HCT116 (cell line): ENCODE measurements at regions not wholly inside any gene's neighbourhood (a gene's known extent, or its start where the extent isn't known, plus 50 kb on each side); places are given as distances from the start of the nearest gene placed in this dataset.

Experiments
- ATAC-seq: fragments of 200-7000 bp; cut with Tn5 transposase; 2 replicates; pipeline ENCODE4 v1.9.1; 2020; ENCODE audit warnings: mild to moderate bottlenecking, moderate library complexity
- BruUV-seq: library from RNA; stranded (reverse); fragments of 400-500 nt; replicated peaks from 2 replicates; lab custom pipeline; 2021; lab: Mats Ljungman, UMichigan
- CTCF ChIA-PET: fragments of 300-600 bp; sonication (Branson Sonifier 250); formaldehyde crosslinking; loops from one replicate; lab custom pipeline; 2021; ENCODE audit warnings: antibody characterized with exemption; lab: Charles Lee
- POLR2A ChIA-PET: fragments of 300-600, 350-600 bp; sonication (Branson Sonifier 250); formaldehyde crosslinking; loops from one replicate; lab custom pipeline; 2021; ENCODE audit warnings: antibody characterized with exemption; lab: Charles Lee
- RAD21 ChIA-PET, 2 experiments: fragments of 300-600 bp; sonication (Branson Sonifier 250); formaldehyde crosslinking; loops; one replicate each; lab custom pipeline; 2023; ENCODE audit warnings: low total read pairs in 2 of 2; ENCODE audit not compliant: uncharacterized antibody in 2 of 2, unreplicated experiment in 2 of 2, low non-redundant PET in 1 of 2; lab: Charles Lee
- DNase-seq: peaks from one replicate; pipeline ENCODE4 v3.0.0-alpha.2; 2010; ENCODE audit warnings: low read depth, low spot score
- H2AFZ ChIP-seq: fragments of 200-600 bp; shearing (Covaris generic), sonication (generic); 2 replicates; pipeline ENCODE4 v1.6.1; 2017; ENCODE audit warnings: low read depth, mixed run types, mixed read lengths, antibody characterized with exemption, low read length; ENCODE audit not compliant: poor library complexity, severe bottlenecking
- H3K27ac ChIP-seq: 2 replicates; pipeline ENCODE4 v1.5.1; 2012; ENCODE audit warnings: low read depth, low read length
- H3K27me3 ChIP-seq: fragments of 200-600 bp; sonication (generic); 2 replicates; pipeline ENCODE4 v1.6.1; 2016; ENCODE audit warnings: mixed run types, low read length, mixed read lengths; ENCODE audit not compliant: insufficient read depth
- H3K36me3 ChIP-seq, 2 experiments: fragments of 200-500 bp in 1 of 2; fragments of 200-600 bp in 1 of 2; sonication (Bioruptor generic) in 1 of 2; sonication (generic) in 1 of 2; 2 replicates each; pipeline versions ENCODE4 v1.5.1 to v1.6.1; 2014 to 2016; ENCODE audit warnings: low read length in 2 of 2, inconsistent platforms in 1 of 2, mixed read lengths in 1 of 2, mixed run types in 1 of 2; ENCODE audit not compliant: insufficient read depth in 2 of 2, control insufficient read depth in 1 of 2
- H3K4me1 ChIP-seq, 2 experiments: fragments of 200-600 bp in 1 of 2; sonication (generic) in 1 of 2; 2 replicates each; pipeline versions ENCODE4 v1.5.1 to v1.6.1; 2012 to 2017; ENCODE audit warnings: low read length in 2 of 2, inconsistent platforms in 1 of 2, mild to moderate bottlenecking in 1 of 2, mixed read lengths in 1 of 2, mixed run types in 1 of 2, moderate library complexity in 1 of 2; ENCODE audit not compliant: insufficient read depth in 2 of 2, control insufficient read depth in 1 of 2
- H3K4me2 ChIP-seq: fragments of 200-600 bp; sonication (generic); 2 replicates; pipeline ENCODE4 v1.6.1; 2017; ENCODE audit warnings: mixed run types, low read length, mixed read lengths
- H3K4me3 ChIP-seq, 2 experiments: fragments of 200-600 bp in 1 of 2; sonication (generic) in 1 of 2; replicated peaks in 1 of 2; 2 replicates each; pipeline ENCODE4 v1.5.1; 2011 to 2016; ENCODE audit warnings: low read length in 2 of 2, control low read depth in 1 of 2, low read depth in 1 of 2, mild to moderate bottlenecking in 1 of 2, mixed read lengths in 1 of 2, mixed run types in 1 of 2
- H3K79me2 ChIP-seq: fragments of 200-600 bp; sonication (generic); 2 replicates; pipeline ENCODE4 v1.6.1; 2017; ENCODE audit warnings: mild to moderate bottlenecking, mixed run types, low read length, moderate library complexity, mixed read lengths; ENCODE audit not compliant: insufficient read depth
- H3K9ac ChIP-seq: fragments of 200-600 bp; sonication (generic); 2 replicates; pipeline ENCODE4 v1.6.1; 2016; ENCODE audit warnings: low read length, mixed read lengths
- H3K9me2 ChIP-seq: fragments of 200-600 bp; sonication (generic), shearing (Covaris generic); 2 replicates; pipeline ENCODE4 v1.6.1; 2017; ENCODE audit warnings: mixed run types, mild to moderate bottlenecking, moderate library complexity; ENCODE audit not compliant: insufficient read depth
- H3K9me3 ChIP-seq, 2 experiments: fragments of 200-500 bp in 1 of 2; fragments of 200-600 bp in 1 of 2; sonication (Bioruptor generic) in 1 of 2; sonication (generic) in 1 of 2; 2 replicates each; pipeline ENCODE4 v1.6.1; 2014 to 2017; ENCODE audit warnings: low read length in 2 of 2, mixed read lengths in 2 of 2, inconsistent platforms in 1 of 2, low read depth in 1 of 2, mild to moderate bottlenecking in 1 of 2, mixed run types in 1 of 2, moderate library complexity in 1 of 2; ENCODE audit not compliant: control insufficient read depth in 1 of 2, insufficient read depth in 1 of 2
- H4K20me1 ChIP-seq: fragments of 200-600 bp; sonication (generic), shearing (Covaris generic); 2 replicates; pipeline ENCODE4 v1.6.1; 2017; ENCODE audit warnings: mixed run types, mild to moderate bottlenecking, moderate library complexity; ENCODE audit not compliant: insufficient read depth
- EGR1 ChIP-seq: IDR thresholded peaks from 2 replicates; pipeline ENCODE4 v1.6.1; 2012; ENCODE audit warnings: low read depth
- ELF1 ChIP-seq: IDR thresholded peaks from 2 replicates; pipeline ENCODE4 v1.6.1; 2012; ENCODE audit warnings: low read depth, borderline replicate concordance
- EZH2 ChIP-seq: fragments of 200-600 bp; sonication (generic); IDR thresholded peaks from 2 replicates; pipeline ENCODE4 v1.6.1; 2017; ENCODE audit warnings: antibody characterized with exemption, mixed run types
- FOSL1 ChIP-seq: IDR thresholded peaks from 2 replicates; pipeline ENCODE4 v1.6.1; 2012; ENCODE audit warnings: low read depth
- MAX ChIP-seq: IDR thresholded peaks from 2 replicates; pipeline ENCODE4 v1.6.1; 2012
- RAD21 ChIP-seq: IDR thresholded peaks from 2 replicates; pipeline ENCODE4 v1.6.1; 2012; ENCODE audit warnings: low read depth, mild to moderate bottlenecking
- REST ChIP-seq: IDR thresholded peaks from 2 replicates; pipeline ENCODE4 v1.6.1; 2012; ENCODE audit warnings: low read depth
- SIN3A ChIP-seq: IDR thresholded peaks from 2 replicates; pipeline ENCODE4 v1.6.1; 2012; ENCODE audit warnings: low read depth
- SP1 ChIP-seq: IDR thresholded peaks from 2 replicates; pipeline ENCODE4 v1.6.1; 2012; ENCODE audit warnings: low read depth
- SRF ChIP-seq: IDR thresholded peaks from 2 replicates; pipeline ENCODE4 v1.6.1; 2012; ENCODE audit warnings: low read depth
- TCF7L2 ChIP-seq: IDR thresholded peaks from 2 replicates; pipeline ENCODE4 v1.7.0; 2011; ENCODE audit warnings: borderline replicate concordance, inconsistent platforms; ENCODE audit not compliant: insufficient read depth, insufficient read length; ENCODE audit errors: extremely low read depth
- YY1 ChIP-seq: IDR thresholded peaks from 2 replicates; pipeline ENCODE4 v1.6.1; 2011; ENCODE audit warnings: low read length, low read depth, moderate library complexity, mild to moderate bottlenecking; ENCODE audit not compliant: insufficient replicate concordance; ENCODE audit errors: extremely low read depth
- ZBTB33 ChIP-seq: IDR thresholded peaks from 2 replicates; pipeline ENCODE4 v1.6.1; 2011; ENCODE audit warnings: mild to moderate bottlenecking, low read length, moderate library complexity; ENCODE audit not compliant: insufficient replicate concordance; ENCODE audit errors: extremely low read depth
- intact Hi-C: fragments of 100-400 bp; cut with micrococcal nuclease; formaldehyde crosslinking; loops from 2 replicates; pipeline ENCODE4 v1.10.0; 2022

GRCh38 chr2:129069875-129070594 is 751.4 kb upstream of the HS6ST1 start:
- DNase-seq = no peak
- ATAC-seq = no peak
- intact Hi-C loops = no loop called here
- POLR2A ChIA-PET = no interaction called here
- no peak for TF ChIP-seq REST
- Histone ChIP-seq H3K79me2 (no peaks in the 10 kb centered on the region), H3K4me2 (no peak overlapping the region), H4K20me1 (no peaks in the 10 kb centered on the region), H2AFZ (no peak overlapping the region), H3K27ac (no peak overlapping the region), H3K36me3 (no peaks in the 10 kb centered on the region), H3K27me3 (peaks cover 12% of the 10 kb centered on the region; the same call in 1 of the 2 replicates), H3K9ac (no peak overlapping the region), H3K9me3 (no peaks in the 10 kb centered on the region), H3K9me2 (no peaks in the 10 kb centered on the region), H3K4me3 (no peak overlapping the region), H3K4me1 (no peaks in the 10 kb centered on the region)
- RAD21 ChIA-PET = no interaction called here
- CTCF ChIA-PET = no interaction called here
- no TSS peak for BruUV-seq

GRCh38 chr2:129070663-129071062 is 752.0 kb upstream of the HS6ST1 start:
- Histone ChIP-seq H3K79me2 (no peaks in the 10 kb centered on the region), H3K9me3 (no peaks in the 10 kb centered on the region), H3K4me1 (no peaks in the 10 kb centered on the region), H3K27ac (no peak overlapping the region), H3K4me2 (no peak overlapping the region), H4K20me1 (no peaks in the 10 kb centered on the region), H3K9ac (no peak overlapping the region), H2AFZ (no peak overlapping the region), H3K4me3 (no peak overlapping the region), H3K27me3 (peaks cover 13% of the 10 kb centered on the region), H3K9me2 (no peaks in the 10 kb centered on the region), H3K36me3 (no peaks in the 10 kb centered on the region)
- ATAC-seq (no peak), DNase-seq (no peak)
- POLR2A ChIA-PET = no interaction called here
- RAD21 ChIA-PET = no interaction called here
- CTCF ChIA-PET = no interaction called here
- intact Hi-C loops = no loop called here
- no TSS peak for BruUV-seq
- TF ChIP-seq SIN3A = no peak
- TF ChIP-seq YY1 = no peak
- no peak for TF ChIP-seq ZBTB33
- TF ChIP-seq ELF1 = no peak
- TF ChIP-seq SP1 = no peak
- no peak for TF ChIP-seq RAD21
- TF ChIP-seq SRF = no peak
- TF ChIP-seq TCF7L2 = no peak
- TF ChIP-seq MAX = no peak
- no peak for TF ChIP-seq EGR1
- no peak for TF ChIP-seq FOSL1
- no peak for TF ChIP-seq EZH2
